NCI-H2227 (cell line): ENCODE measurements at regions not wholly inside any gene's neighbourhood (a gene's known extent, or its start where the extent isn't known, plus 50 kb on each side); places are given as distances from the start of the nearest gene placed in this dataset.

Experiments
- DNase-seq: peaks from one replicate; lab custom pipeline; 2025; ENCODE audit not compliant: unreplicated experiment; lab: John Stamatoyannopoulos, UW

DNA sequence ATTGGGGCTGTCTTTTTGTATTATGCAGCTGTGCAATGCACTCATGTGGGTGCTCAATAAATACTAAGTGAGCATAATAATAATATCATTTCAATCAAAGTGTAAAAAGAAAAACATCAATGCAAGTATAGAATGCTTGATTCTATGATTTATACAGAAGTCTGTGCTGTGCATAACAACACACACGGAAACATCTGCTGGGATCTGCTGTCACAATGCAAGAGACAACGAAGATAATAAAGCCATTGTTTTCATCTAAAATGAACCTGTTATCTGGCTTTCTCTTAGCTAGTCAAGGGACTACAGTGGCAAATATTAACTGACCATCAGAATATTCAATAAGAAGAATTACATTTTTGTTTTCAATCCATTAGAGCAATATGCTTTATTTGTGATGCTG is 1156.9 kb upstream of the MAP3K7 start:
- no peak for DNase-seq

GRCh38 chr6:91731939-91732338 is 1145.1 kb upstream of the MAP3K7 start:
- no peak for DNase-seq

DNA sequence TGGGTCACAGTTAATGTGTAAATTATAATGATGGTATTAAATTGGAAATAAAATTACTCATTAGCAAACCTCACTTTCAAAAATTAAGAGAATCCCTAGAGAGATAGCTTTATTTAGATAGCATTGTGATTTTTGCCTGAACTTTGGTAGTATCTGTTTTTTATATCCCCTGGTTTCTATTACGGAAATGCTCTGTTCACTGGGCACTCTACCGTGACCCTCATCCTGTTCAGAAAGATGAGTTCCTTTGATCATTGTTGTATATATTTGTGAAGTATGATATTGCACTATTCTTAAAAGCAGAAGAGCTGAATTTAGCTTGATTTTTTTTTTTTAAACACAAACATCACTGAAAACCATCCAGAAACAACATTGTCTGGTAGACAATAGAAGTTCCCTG is 1143.8 kb upstream of the MAP3K7 start:
- no peak for DNase-seq

- no peak for DNase-seq
Measured at GRCh38 chr6:91720324-91720723, 1133.5 kb upstream of the MAP3K7 start.

- no peak for DNase-seq
Measured at GRCh38 chr6:91719414-91719813, 1132.5 kb upstream of the MAP3K7 start.

DNA sequence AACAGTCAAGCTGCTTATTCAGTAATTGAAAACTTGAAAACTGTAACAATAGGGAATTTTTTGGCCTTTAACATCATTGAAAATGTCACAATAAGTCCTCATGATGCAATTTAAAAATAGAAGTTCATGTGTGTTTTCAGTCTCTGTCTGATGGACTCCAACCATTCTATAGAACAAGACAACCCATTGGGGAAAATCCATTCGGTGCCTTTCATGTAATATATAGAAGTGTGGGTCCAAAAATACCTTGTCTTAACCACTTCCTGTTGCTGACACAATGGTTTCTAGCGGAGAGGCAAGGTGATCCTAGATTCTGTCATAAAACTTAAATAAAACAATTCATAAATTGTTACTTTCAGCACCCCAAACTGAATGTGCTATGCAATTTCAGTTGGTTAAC is 1131.3 kb upstream of the MAP3K7 start:
- no peak for DNase-seq

GRCh38 chr6:91717094-91717493 is 1130.2 kb upstream of the MAP3K7 start:
- no peak for DNase-seq

GRCh38 chr6:91716361-91716760 is 1129.5 kb upstream of the MAP3K7 start:
- DNase-seq: no peak

GRCh38 chr6:91715171-91715805 is 1128.4 kb upstream of the MAP3K7 start:
- no peak for DNase-seq

- DNase-seq: no peak
Measured at GRCh38 chr6:91713911-91714310, 1127.0 kb upstream of the MAP3K7 start.

- no peak for DNase-seq
Measured at GRCh38 chr6:91711518-91711917, 1124.6 kb upstream of the MAP3K7 start.

DNA sequence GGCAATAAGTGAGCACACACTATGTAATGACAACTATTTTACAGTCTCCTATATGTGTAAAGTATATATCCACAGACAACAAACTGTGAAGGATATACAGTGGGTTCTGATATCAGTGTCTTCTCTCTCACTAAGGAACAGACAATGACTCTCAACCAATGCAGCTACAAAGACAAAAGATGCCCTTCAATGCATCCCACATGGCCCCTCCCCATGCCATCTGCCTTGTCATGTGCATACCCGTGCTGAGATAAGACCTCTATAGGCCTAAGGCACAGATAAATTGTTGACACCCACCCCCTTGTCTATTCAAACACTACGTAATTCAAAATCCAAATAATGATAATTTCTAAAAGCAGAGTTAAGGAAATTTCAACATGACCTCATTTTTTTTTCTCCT is 1123.5 kb upstream of the MAP3K7 start:
- no peak for DNase-seq

DNA sequence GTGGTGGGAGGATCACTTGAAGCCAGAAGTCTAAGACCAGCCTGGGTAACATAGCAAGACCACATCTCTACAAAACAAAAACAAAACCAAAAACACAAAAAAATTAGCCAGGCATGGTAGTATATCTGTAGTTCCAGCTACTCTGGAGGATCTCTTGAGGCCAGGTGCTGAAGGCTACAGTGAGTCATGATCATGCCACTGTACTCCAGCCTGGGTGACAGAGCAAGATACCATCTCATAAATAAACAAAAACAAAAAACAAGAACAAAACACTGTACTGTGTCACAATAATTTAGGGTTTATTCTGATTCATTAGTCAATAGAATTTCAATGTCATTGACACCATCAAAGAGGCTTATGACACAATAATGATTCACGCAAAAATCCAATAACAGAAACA is 1121.7 kb upstream of the MAP3K7 start:
- DNase-seq: no peak

DNA sequence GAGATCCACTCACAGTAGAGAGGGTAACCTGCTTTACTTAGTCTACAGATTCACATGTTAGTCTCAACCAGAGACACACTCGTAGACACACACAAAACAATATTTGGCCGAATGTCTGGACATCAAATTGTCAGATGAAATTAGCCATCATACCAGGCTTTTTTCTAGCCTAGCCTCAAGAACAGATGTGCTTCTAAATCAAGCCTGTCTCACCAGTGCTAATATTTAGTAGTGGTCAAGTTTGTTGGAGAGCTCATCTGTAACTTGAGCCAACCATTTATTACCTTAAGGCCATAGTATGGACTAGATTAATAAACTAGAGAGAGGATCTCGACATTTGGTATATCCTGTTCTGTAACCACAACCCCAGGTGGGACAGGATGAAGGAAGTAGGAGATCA is 1118.8 kb upstream of the MAP3K7 start:
- no peak for DNase-seq

DNA sequence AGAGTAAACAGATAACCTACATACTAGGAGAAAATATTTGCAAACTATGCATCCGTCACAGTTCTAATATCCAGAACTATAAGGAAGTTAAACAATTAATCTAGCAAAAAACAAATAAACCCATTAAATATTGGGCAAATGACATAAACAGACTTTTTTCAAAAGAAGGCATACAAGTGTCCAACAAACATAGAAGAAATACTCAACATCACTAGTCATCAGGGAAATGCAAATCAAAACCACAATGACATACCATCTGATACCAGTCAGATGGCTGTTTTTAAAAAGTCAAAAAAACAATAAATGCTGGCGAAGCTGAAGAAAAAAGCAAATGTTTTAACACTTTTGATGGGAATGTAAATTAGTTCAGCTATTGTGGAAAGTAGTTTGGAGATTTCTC is 1117.7 kb upstream of the MAP3K7 start:
- no peak for DNase-seq

GRCh38 chr6:91697010-91697695 is 1110.3 kb upstream of the MAP3K7 start:
- no peak for DNase-seq

GRCh38 chr6:91695221-91695620 is 1108.3 kb upstream of the MAP3K7 start:
- no peak for DNase-seq

DNA sequence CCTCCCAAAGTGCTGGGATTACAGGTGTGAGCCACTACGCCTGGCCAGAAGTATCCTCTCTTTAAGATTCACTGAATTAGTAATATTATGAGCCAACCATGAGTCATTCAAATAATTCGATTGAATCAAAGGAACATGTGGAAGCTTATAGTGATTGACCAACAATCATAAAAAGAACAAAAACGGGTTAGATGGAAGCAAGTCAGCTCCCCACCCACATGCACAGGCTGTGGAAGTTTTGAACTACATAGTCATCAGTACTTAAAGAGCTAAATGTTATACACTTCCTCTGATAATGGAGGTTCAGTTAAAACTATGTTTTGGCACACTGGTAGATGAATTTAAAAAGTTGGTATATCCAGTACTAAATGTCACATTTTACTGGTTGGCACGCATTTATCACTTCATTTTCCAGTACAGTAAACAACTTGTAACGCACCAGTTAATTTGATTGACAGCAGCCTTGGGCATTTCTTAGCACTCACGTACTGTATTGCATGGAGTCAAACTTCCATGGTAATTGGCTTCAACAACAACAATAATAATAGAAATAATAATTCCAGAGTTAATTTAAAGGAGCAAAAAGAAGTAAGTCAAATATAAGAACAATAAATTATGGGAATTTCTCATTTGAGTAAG is 1107.3 kb upstream of the MAP3K7 start:
- no peak for DNase-seq

DNA sequence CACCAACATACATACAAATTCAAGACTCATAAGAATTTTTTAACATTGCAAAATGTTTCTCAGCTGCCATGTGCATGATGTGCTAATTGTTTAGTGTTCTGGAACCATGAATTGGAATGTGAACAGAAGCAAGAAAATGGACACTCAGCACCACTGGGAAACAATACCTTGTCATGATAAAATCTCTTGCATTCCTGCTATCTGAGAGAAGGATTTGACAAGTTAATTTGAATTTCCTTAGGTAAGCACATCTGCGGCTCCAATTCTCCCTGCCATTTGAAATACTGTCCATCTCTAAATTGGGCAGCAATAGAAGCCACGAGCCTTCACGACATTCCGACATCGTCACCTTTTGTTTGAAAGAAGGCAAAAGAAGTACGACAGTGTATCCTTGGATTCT is 1104.6 kb upstream of the MAP3K7 start:
- DNase-seq: no peak

GRCh38 chr6:91683240-91683639 is 1096.4 kb upstream of the MAP3K7 start:
- DNase-seq: no peak

- DNase-seq: no peak
Measured at GRCh38 chr6:91681296-91681695, 1094.4 kb upstream of the MAP3K7 start.

DNA sequence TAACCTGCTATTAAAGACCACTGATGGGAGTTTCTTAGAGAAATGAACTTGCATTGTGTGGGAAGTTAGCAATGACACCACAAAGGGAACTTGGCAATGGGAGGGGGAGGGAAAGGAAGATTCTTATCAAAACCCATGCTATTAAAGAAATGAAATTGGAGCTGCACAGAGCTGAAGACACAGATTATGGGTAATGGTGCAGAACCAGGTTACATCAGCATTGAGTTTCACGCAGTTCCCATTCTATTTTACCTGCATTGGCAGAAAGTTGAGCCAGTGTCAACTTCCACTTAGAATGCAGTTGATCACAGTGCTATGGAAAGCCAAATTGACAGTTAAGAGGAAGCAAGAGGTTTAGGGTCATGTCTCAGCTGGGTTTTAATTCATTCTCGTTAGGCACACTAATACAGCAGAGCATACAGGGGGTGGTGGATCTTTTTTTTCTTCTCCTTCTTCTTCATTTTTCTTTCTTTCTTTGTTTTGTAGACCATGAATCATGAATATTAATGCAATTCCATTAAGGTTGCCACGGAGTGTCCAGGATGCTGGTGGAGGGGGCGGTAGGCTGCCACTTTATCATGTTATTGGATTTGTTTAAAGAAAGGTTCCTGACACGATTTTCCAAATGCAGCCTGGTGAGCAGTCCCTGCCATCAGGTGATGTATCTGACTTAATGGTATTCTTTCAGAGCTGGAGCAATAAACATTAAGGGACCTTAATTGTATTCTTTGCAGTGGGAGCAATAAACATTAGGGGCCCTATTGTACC is 1092.0 kb upstream of the MAP3K7 start:
- DNase-seq: no peak
